ENCODE measurements at regions not wholly inside any gene's neighbourhood (a gene's known extent, or its start where the extent isn't known, plus 50 kb on each side); places are given as distances from the start of the nearest gene placed in this dataset.
"Not testable (repeated sequence)": the region's sequence is repeated elsewhere in the genome, so short reads cannot be mapped to it uniquely, and the experiment has no call there.

GRCh38 chr10:9402507-9403195 lies 1348.2 kb downstream of the GATA3 start:
- DNase-seq (ENCODE audit: low spot score); H3K27ac ChIP-seq (ENCODE audit: low read depth in 1 of 2, low read length in 2 of 2); H3K9me3 ChIP-seq (ENCODE audit: control insufficient read depth in 4 of 4, low read length in 3 of 4); H3K27me3 ChIP-seq (ENCODE audit: control insufficient read depth in 4 of 4, insufficient read depth in 4 of 4, low read length in 3 of 4); H3K36me3 ChIP-seq (ENCODE audit: control insufficient read depth in 4 of 4, insufficient read depth in 3 of 4, low read depth in 1 of 4, low read length in 3 of 4); H3K4me1 ChIP-seq (ENCODE audit: control insufficient read depth in 4 of 4, insufficient read depth in 4 of 4, low read length in 3 of 4); H3K4me3 ChIP-seq (ENCODE audit: low read depth in 1 of 3, low read length in 3 of 3); H3K9ac ChIP-seq (ENCODE audit: low read depth in 1 of 2, low read length in 2 of 2): not testable (repeated sequence)
- WGBS = 64% methylated on average over 9 of the region's 9 CpGs

DNA sequence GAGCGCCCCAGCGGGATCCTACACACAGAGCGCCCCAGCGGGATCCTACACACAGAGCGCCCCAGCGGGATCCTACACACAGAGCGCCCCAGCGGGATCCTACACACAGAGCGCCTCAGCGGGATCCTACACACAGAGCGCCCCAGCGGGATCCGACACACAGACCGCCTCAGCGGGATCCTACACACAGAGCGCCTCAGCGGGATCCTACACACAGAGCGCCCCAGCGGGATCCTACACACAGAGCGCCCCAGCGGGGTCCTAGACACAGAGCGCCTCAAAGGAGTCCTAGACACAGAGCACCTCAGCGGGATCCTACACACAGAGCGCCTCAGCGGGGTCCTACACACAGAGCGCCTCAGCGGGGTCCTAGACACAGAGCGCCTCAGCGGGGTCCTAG lies 1352.7 kb downstream of the GATA3 start:
- H3K36me3 ChIP-seq (ENCODE audit: control insufficient read depth in 4 of 4, insufficient read depth in 3 of 4, low read depth in 1 of 4, low read length in 3 of 4); H3K4me3 ChIP-seq (ENCODE audit: low read depth in 1 of 3, low read length in 3 of 3); H3K4me1 ChIP-seq (ENCODE audit: control insufficient read depth in 4 of 4, insufficient read depth in 4 of 4, low read length in 3 of 4); DNase-seq (ENCODE audit: low spot score); H3K9me3 ChIP-seq (ENCODE audit: control insufficient read depth in 4 of 4, low read length in 3 of 4); H3K27me3 ChIP-seq (ENCODE audit: control insufficient read depth in 4 of 4, insufficient read depth in 4 of 4, low read length in 3 of 4); H3K27ac ChIP-seq (ENCODE audit: low read depth in 1 of 2, low read length in 2 of 2); H3K9ac ChIP-seq (ENCODE audit: low read depth in 1 of 2, low read length in 2 of 2): not testable (repeated sequence)
- 93% methylated on average over 29 of the region's 29 CpGs for WGBS

GRCh38 chr10:9416331-9416730 lies 1361.8 kb downstream of the GATA3 start:
- Histone ChIP-seq H3K27me3 (ENCODE audit: control insufficient read depth in 4 of 4, insufficient read depth in 4 of 4, low read length in 3 of 4) (peaks cover 0 to 3% (median 0%) of the 10 kb centered on the region in 4 donors), H3K27ac (ENCODE audit: low read depth in 1 of 2, low read length in 2 of 2) (no peak overlapping the region), H3K36me3 (ENCODE audit: control insufficient read depth in 4 of 4, insufficient read depth in 3 of 4, low read depth in 1 of 4, low read length in 3 of 4) (no peaks in the 10 kb centered on the region), H3K9me3 (ENCODE audit: control insufficient read depth in 4 of 4, low read length in 3 of 4) (no peaks in the 10 kb centered on the region), H3K4me1 (ENCODE audit: control insufficient read depth in 4 of 4, insufficient read depth in 4 of 4, low read length in 3 of 4) (no peaks in the 10 kb centered on the region), H3K9ac (ENCODE audit: low read depth in 1 of 2, low read length in 2 of 2) (no peak overlapping the region), H3K4me3 (ENCODE audit: low read depth in 1 of 3, low read length in 3 of 3) (no peak overlapping the region)
- DNase-seq (ENCODE audit: low spot score) = no peak
- TF ChIP-seq JUND (IDR thresholded peaks at IDR 0.05) (no peak), SP1 (IDR thresholded peaks at IDR 0.05) (no peak), GABPA (IDR thresholded peaks at IDR 0.05 in 1 of 2, conservative IDR thresholded peaks at IDR 0.05 in 1 of 2) (no peak)
- 35% methylated on average over 1 of the region's 1 CpG for WGBS

GRCh38 chr10:9419757-9420156 lies 1365.3 kb downstream of the GATA3 start:
- Histone ChIP-seq H3K36me3 (ENCODE audit: control insufficient read depth in 4 of 4, insufficient read depth in 3 of 4, low read depth in 1 of 4, low read length in 3 of 4) (no peaks in the 10 kb centered on the region), H3K4me1 (ENCODE audit: control insufficient read depth in 4 of 4, insufficient read depth in 4 of 4, low read length in 3 of 4) (no peaks in the 10 kb centered on the region), H3K4me3 (ENCODE audit: low read depth in 1 of 3, low read length in 3 of 3) (no peak overlapping the region), H3K9me3 (ENCODE audit: control insufficient read depth in 4 of 4, low read length in 3 of 4) (no peaks in the 10 kb centered on the region), H3K9ac (ENCODE audit: low read depth in 1 of 2, low read length in 2 of 2) (no peak overlapping the region), H3K27ac (ENCODE audit: low read depth in 1 of 2, low read length in 2 of 2) (no peak overlapping the region), H3K27me3 (ENCODE audit: control insufficient read depth in 4 of 4, insufficient read depth in 4 of 4, low read length in 3 of 4) (peaks cover 0 to 3% (median 0%) of the 10 kb centered on the region in 4 donors)
- no peak for TF ChIP-seq RXRA (IDR thresholded peaks at IDR 0.05)
- TF ChIP-seq REST (IDR thresholded peaks at IDR 0.05) = no peak
- no peak for TF ChIP-seq HNF4G (IDR thresholded peaks at IDR 0.05)
- TF ChIP-seq YY1 (IDR thresholded peaks at IDR 0.05) = no peak
- no peak for TF ChIP-seq MAX (IDR thresholded peaks at IDR 0.05)
- TF ChIP-seq EGR1 (IDR thresholded peaks at IDR 0.05; ENCODE audit: low read depth in 2 of 2) = no peak
- TF ChIP-seq, protein P1, sequence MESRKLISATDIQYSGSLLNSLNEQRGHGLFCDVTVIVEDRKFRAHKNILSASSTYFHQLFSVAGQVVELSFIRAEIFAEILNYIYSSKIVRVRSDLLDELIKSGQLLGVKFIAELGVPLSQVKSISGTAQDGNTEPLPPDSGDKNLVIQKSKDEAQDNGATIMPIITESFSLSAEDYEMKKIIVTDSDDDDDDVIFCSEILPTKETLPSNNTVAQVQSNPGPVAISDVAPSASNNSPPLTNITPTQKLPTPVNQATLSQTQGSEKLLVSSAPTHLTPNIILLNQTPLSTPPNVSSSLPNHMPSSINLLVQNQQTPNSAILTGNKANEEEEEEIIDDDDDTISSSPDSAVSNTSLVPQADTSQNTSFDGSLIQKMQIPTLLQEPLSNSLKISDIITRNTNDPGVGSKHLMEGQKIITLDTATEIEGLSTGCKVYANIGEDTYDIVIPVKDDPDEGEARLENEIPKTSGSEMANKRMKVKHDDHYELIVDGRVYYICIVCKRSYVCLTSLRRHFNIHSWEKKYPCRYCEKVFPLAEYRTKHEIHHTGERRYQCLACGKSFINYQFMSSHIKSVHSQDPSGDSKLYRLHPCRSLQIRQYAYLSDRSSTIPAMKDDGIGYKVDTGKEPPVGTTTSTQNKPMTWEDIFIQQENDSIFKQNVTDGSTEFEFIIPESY (IDR thresholded peaks at IDR 0.05) = no peak
- TF ChIP-seq, protein P2, sequence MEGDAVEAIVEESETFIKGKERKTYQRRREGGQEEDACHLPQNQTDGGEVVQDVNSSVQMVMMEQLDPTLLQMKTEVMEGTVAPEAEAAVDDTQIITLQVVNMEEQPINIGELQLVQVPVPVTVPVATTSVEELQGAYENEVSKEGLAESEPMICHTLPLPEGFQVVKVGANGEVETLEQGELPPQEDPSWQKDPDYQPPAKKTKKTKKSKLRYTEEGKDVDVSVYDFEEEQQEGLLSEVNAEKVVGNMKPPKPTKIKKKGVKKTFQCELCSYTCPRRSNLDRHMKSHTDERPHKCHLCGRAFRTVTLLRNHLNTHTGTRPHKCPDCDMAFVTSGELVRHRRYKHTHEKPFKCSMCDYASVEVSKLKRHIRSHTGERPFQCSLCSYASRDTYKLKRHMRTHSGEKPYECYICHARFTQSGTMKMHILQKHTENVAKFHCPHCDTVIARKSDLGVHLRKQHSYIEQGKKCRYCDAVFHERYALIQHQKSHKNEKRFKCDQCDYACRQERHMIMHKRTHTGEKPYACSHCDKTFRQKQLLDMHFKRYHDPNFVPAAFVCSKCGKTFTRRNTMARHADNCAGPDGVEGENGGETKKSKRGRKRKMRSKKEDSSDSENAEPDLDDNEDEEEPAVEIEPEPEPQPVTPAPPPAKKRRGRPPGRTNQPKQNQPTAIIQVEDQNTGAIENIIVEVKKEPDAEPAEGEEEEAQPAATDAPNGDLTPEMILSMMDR (IDR thresholded peaks at IDR 0.05; ENCODE audit: low read depth, low read length, missing input control) = no peak
- TF ChIP-seq FOXA2 (IDR thresholded peaks at IDR 0.05) = no peak
- no peak for TF ChIP-seq ATF3 (IDR thresholded peaks at IDR 0.05)
- TF ChIP-seq RAD21 (IDR thresholded peaks at IDR 0.05) = no peak
- no peak for TF ChIP-seq HNF4A (conservative IDR thresholded peaks at IDR 0.05)
- TF ChIP-seq TAF1 (conservative IDR thresholded peaks at IDR 0.05) = no peak
- no peak for TF ChIP-seq FOXA1 (IDR thresholded peaks at IDR 0.05)
- no peak for DNase-seq (ENCODE audit: low spot score)
